Esophagus squamous epithelium (tissue), 4 donors: ENCODE measurements at regions not wholly inside any gene's neighbourhood (a gene's known extent, or its start where the extent isn't known, plus 50 kb on each side); places are given as distances from the start of the nearest gene placed in this dataset.

Experiments
- POLR2A ChIP-seq, 4 donors: fragments of 450-650 bp; IDR thresholded peaks; one replicate each; pipeline ENCODE4 v1.6.1; 2017; ENCODE audit warnings: antibody characterized with exemption in 4 of 4, mild to moderate bottlenecking in 4 of 4, moderate library complexity in 3 of 4
- TF ChIP-seq, protein P1 (sequence below), 6 experiments: fragments of 450-650 bp in 4 of 6; fragments of 200-600 bp in 2 of 6; sonication (generic) in 2 of 6; IDR thresholded peaks; one replicate each; pipeline ENCODE4 v1.5.1; 2016 to 2019; ENCODE audit warnings: antibody characterized with exemption in 6 of 6, mild to moderate bottlenecking in 4 of 6, moderate library complexity in 4 of 6

- TF ChIP-seq, protein P1, sequence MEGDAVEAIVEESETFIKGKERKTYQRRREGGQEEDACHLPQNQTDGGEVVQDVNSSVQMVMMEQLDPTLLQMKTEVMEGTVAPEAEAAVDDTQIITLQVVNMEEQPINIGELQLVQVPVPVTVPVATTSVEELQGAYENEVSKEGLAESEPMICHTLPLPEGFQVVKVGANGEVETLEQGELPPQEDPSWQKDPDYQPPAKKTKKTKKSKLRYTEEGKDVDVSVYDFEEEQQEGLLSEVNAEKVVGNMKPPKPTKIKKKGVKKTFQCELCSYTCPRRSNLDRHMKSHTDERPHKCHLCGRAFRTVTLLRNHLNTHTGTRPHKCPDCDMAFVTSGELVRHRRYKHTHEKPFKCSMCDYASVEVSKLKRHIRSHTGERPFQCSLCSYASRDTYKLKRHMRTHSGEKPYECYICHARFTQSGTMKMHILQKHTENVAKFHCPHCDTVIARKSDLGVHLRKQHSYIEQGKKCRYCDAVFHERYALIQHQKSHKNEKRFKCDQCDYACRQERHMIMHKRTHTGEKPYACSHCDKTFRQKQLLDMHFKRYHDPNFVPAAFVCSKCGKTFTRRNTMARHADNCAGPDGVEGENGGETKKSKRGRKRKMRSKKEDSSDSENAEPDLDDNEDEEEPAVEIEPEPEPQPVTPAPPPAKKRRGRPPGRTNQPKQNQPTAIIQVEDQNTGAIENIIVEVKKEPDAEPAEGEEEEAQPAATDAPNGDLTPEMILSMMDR (IDR thresholded peaks at IDR 0.05): no peak
- TF ChIP-seq POLR2A (IDR thresholded peaks at IDR 0.05): no peak
Observed at GRCh38 chr13:99031832-99032231, 54.0 kb upstream of the DOCK9 start.
